Stimulated activated CD4-positive, alpha-beta T cell treated with anti-CD3 and anti-CD28 coated beads, Interleukin-15, amount 100 ng/mL, for 24 hours (primary cell): ENCODE measurements at regions not wholly inside any gene's neighbourhood (a gene's known extent, or its start where the extent isn't known, plus 50 kb on each side); places are given as distances from the start of the nearest gene placed in this dataset.

Experiments used
- DNase-seq: peaks from one replicate; pipeline ENCODE4 v3.0.0-alpha.2; 2020

GRCh38 chr5:3004361-3005080, 253.0 kb upstream of the IRX2 start:
- DNase-seq = no peak

- DNase-seq = no peak
Measured at GRCh38 chr5:3002230-3002629, 250.8 kb upstream of the IRX2 start.

GRCh38 chr5:3000631-3001030, 249.2 kb upstream of the IRX2 start:
- DNase-seq = no peak

- no peak for DNase-seq
Measured at GRCh38 chr5:2999926-3000325, 248.4 kb upstream of the IRX2 start.

- no peak for DNase-seq
Measured at GRCh38 chr5:2998106-2998505, 246.6 kb upstream of the IRX2 start.

- no peak for DNase-seq
Measured at GRCh38 chr5:2997179-2997578, 245.7 kb upstream of the IRX2 start.

- DNase-seq = no peak
Measured at GRCh38 chr5:2996687-2997086, 245.2 kb upstream of the IRX2 start.

GRCh38 chr5:2996248-2996647, 244.8 kb upstream of the IRX2 start:
- no peak for DNase-seq

GRCh38 chr5:2995667-2996066, 244.2 kb upstream of the IRX2 start:
- no peak for DNase-seq

- DNase-seq = no peak
Measured at GRCh38 chr5:2995035-2995434, 243.6 kb upstream of the IRX2 start.

- DNase-seq = no peak
Measured at GRCh38 chr5:2993771-2994170, 242.3 kb upstream of the IRX2 start.

- DNase-seq = no peak
Measured at GRCh38 chr5:2993301-2993700, 241.8 kb upstream of the IRX2 start.

GRCh38 chr5:2992806-2993205, 241.3 kb upstream of the IRX2 start:
- DNase-seq = no peak

GRCh38 chr5:2991884-2992283, 240.4 kb upstream of the IRX2 start:
- DNase-seq = no peak

GRCh38 chr5:2989517-2989916, 238.0 kb upstream of the IRX2 start:
- DNase-seq = no peak

GRCh38 chr5:2986301-2986700, 234.8 kb upstream of the IRX2 start:
- no peak for DNase-seq

- DNase-seq = no peak
Measured at GRCh38 chr5:2985718-2986117, 234.2 kb upstream of the IRX2 start.

GRCh38 chr5:2983583-2984300, 232.3 kb upstream of the IRX2 start:
- DNase-seq = no peak

GRCh38 chr5:2981652-2982051, 230.2 kb upstream of the IRX2 start:
- DNase-seq = no peak

GRCh38 chr5:2981035-2981434, 229.6 kb upstream of the IRX2 start:
- no peak for DNase-seq

GRCh38 chr5:2960294-2960693, 208.8 kb upstream of the IRX2 start:
- DNase-seq = no peak

- no peak for DNase-seq
Measured at GRCh38 chr5:2958976-2959375, 207.5 kb upstream of the IRX2 start.

- DNase-seq = no peak
Measured at GRCh38 chr5:2948875-2949274, 197.4 kb upstream of the IRX2 start.

GRCh38 chr5:2946315-2946714, 194.8 kb upstream of the IRX2 start:
- DNase-seq = no peak

- no peak for DNase-seq
Measured at GRCh38 chr5:2936413-2936812, 184.9 kb upstream of the IRX2 start.
